ENCODE measurements at regions not wholly inside any gene's neighbourhood (a gene's known extent, or its start where the extent isn't known, plus 50 kb on each side); places are given as distances from the start of the nearest gene placed in this dataset.

DNA sequence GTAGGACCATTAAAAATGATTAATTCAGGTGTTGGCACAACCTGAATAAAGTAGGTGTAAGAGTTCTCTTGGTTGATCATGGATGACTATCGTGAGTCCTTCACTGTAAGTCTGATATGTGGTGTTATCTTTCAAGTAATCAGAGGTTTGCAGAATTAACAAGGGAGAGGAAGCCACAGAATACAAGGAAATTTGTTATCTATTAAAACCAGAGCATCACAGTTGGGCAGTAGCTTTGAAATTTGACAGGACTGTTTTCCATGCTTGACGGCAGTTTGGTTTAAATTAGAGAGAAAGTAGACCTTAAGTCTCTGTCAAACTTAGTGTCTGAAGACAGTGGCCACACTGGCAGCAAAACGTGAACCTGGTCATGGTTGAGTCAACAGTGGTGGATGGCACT lies 139.5 kb upstream of the KCNK2 start:
- no peaks in the 10 kb centered on the region for H3K9me3 ChIP-seq (ENCODE audit: control insufficient read depth in 4 of 4, low read length in 3 of 4)
- no peak for DNase-seq (ENCODE audit: low spot score)
- no peaks in the 10 kb centered on the region for H3K4me1 ChIP-seq (ENCODE audit: control insufficient read depth in 4 of 4, insufficient read depth in 4 of 4, low read length in 3 of 4)
- WGBS = 65% methylated on average over 3 of the region's 3 CpGs
- no peaks in the 10 kb centered on the region for H3K36me3 ChIP-seq (ENCODE audit: control insufficient read depth in 4 of 4, insufficient read depth in 3 of 4, low read depth in 1 of 4, low read length in 3 of 4)
- H3K27me3 ChIP-seq (ENCODE audit: control insufficient read depth in 4 of 4, insufficient read depth in 4 of 4, low read length in 3 of 4) = no peaks in the 10 kb centered on the region
- TF ChIP-seq FOXA2 (IDR thresholded peaks at IDR 0.05) (no peak), RAD21 (IDR thresholded peaks at IDR 0.05) (no peak), RXRA (IDR thresholded peaks at IDR 0.05) (no peak), HNF4G (IDR thresholded peaks at IDR 0.05) (no peak), EGR1 (IDR thresholded peaks at IDR 0.05; ENCODE audit: low read depth in 2 of 2) (no peak), TAF1 (conservative IDR thresholded peaks at IDR 0.05) (no peak), SP1 (IDR thresholded peaks at IDR 0.05) (no peak), FOXA1 (IDR thresholded peaks at IDR 0.05) (no peak)
- TF ChIP-seq, protein P1, sequence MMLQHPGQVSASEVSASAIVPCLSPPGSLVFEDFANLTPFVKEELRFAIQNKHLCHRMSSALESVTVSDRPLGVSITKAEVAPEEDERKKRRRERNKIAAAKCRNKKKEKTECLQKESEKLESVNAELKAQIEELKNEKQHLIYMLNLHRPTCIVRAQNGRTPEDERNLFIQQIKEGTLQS (IDR thresholded peaks at IDR 0.05) = no peak
- TF ChIP-seq, protein P2, sequence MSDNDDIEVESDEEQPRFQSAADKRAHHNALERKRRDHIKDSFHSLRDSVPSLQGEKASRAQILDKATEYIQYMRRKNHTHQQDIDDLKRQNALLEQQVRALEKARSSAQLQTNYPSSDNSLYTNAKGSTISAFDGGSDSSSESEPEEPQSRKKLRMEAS (IDR thresholded peaks at IDR 0.05) = no peak
- TF ChIP-seq, protein P3, sequence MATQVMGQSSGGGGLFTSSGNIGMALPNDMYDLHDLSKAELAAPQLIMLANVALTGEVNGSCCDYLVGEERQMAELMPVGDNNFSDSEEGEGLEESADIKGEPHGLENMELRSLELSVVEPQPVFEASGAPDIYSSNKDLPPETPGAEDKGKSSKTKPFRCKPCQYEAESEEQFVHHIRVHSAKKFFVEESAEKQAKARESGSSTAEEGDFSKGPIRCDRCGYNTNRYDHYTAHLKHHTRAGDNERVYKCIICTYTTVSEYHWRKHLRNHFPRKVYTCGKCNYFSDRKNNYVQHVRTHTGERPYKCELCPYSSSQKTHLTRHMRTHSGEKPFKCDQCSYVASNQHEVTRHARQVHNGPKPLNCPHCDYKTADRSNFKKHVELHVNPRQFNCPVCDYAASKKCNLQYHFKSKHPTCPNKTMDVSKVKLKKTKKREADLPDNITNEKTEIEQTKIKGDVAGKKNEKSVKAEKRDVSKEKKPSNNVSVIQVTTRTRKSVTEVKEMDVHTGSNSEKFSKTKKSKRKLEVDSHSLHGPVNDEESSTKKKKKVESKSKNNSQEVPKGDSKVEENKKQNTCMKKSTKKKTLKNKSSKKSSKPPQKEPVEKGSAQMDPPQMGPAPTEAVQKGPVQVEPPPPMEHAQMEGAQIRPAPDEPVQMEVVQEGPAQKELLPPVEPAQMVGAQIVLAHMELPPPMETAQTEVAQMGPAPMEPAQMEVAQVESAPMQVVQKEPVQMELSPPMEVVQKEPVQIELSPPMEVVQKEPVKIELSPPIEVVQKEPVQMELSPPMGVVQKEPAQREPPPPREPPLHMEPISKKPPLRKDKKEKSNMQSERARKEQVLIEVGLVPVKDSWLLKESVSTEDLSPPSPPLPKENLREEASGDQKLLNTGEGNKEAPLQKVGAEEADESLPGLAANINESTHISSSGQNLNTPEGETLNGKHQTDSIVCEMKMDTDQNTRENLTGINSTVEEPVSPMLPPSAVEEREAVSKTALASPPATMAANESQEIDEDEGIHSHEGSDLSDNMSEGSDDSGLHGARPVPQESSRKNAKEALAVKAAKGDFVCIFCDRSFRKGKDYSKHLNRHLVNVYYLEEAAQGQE (IDR thresholded peaks at IDR 0.05) = no peak
- TF ChIP-seq, protein P4, sequence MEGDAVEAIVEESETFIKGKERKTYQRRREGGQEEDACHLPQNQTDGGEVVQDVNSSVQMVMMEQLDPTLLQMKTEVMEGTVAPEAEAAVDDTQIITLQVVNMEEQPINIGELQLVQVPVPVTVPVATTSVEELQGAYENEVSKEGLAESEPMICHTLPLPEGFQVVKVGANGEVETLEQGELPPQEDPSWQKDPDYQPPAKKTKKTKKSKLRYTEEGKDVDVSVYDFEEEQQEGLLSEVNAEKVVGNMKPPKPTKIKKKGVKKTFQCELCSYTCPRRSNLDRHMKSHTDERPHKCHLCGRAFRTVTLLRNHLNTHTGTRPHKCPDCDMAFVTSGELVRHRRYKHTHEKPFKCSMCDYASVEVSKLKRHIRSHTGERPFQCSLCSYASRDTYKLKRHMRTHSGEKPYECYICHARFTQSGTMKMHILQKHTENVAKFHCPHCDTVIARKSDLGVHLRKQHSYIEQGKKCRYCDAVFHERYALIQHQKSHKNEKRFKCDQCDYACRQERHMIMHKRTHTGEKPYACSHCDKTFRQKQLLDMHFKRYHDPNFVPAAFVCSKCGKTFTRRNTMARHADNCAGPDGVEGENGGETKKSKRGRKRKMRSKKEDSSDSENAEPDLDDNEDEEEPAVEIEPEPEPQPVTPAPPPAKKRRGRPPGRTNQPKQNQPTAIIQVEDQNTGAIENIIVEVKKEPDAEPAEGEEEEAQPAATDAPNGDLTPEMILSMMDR (IDR thresholded peaks at IDR 0.05; ENCODE audit: low read depth, low read length, missing input control) = no peak
- TF ChIP-seq, protein P5, sequence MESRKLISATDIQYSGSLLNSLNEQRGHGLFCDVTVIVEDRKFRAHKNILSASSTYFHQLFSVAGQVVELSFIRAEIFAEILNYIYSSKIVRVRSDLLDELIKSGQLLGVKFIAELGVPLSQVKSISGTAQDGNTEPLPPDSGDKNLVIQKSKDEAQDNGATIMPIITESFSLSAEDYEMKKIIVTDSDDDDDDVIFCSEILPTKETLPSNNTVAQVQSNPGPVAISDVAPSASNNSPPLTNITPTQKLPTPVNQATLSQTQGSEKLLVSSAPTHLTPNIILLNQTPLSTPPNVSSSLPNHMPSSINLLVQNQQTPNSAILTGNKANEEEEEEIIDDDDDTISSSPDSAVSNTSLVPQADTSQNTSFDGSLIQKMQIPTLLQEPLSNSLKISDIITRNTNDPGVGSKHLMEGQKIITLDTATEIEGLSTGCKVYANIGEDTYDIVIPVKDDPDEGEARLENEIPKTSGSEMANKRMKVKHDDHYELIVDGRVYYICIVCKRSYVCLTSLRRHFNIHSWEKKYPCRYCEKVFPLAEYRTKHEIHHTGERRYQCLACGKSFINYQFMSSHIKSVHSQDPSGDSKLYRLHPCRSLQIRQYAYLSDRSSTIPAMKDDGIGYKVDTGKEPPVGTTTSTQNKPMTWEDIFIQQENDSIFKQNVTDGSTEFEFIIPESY (IDR thresholded peaks at IDR 0.05) = no peak
- no peak overlapping the region for H3K4me3 ChIP-seq (ENCODE audit: low read depth in 1 of 3, low read length in 3 of 3)
- no peak overlapping the region for H3K27ac ChIP-seq (ENCODE audit: low read depth in 1 of 2, low read length in 2 of 2)
- no peak overlapping the region for H3K9ac ChIP-seq (ENCODE audit: low read depth in 1 of 2, low read length in 2 of 2)

DNA sequence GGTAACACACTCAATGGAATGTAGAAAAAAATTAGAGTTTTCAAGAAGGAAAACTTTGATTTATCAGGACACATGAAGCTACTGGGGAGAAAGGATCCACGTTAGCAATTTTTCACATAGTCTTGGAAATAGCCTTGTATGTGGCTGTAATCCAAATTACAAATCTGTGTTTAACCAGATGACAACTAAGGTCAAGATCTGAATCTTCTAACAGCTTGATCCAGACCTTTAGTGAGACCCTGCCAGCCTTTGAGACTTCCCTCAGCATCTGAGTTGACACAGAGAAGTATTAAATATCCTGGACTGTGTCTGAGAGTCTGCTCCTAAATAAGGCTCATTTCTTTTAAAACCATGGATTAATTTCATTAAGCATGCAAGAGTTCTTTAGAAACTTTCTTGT lies 135.9 kb upstream of the KCNK2 start:
- Histone ChIP-seq H3K27me3 (ENCODE audit: control insufficient read depth in 4 of 4, insufficient read depth in 4 of 4, low read length in 3 of 4) (no peaks in the 10 kb centered on the region), H3K27ac (ENCODE audit: low read depth in 1 of 2, low read length in 2 of 2) (no peak overlapping the region), H3K4me3 (ENCODE audit: low read depth in 1 of 3, low read length in 3 of 3) (no peak overlapping the region), H3K9ac (ENCODE audit: low read depth in 1 of 2, low read length in 2 of 2) (no peak overlapping the region), H3K4me1 (ENCODE audit: control insufficient read depth in 4 of 4, insufficient read depth in 4 of 4, low read length in 3 of 4) (no peaks in the 10 kb centered on the region), H3K36me3 (ENCODE audit: control insufficient read depth in 4 of 4, insufficient read depth in 3 of 4, low read depth in 1 of 4, low read length in 3 of 4) (no peaks in the 10 kb centered on the region), H3K9me3 (ENCODE audit: control insufficient read depth in 4 of 4, low read length in 3 of 4) (no peaks in the 10 kb centered on the region)
- WGBS = 58% methylated on average over 1 of the region's 1 CpG
- no peak for TF ChIP-seq RXRA (IDR thresholded peaks at IDR 0.05)
- no peak for TF ChIP-seq HNF4G (IDR thresholded peaks at IDR 0.05)
- no peak for DNase-seq (ENCODE audit: low spot score)

Measured in liver (tissue), 8 donors.